Astrocyte of the spinal cord (primary cell): ENCODE measurements at regions not wholly inside any gene's neighbourhood (a gene's known extent, or its start where the extent isn't known, plus 50 kb on each side); places are given as distances from the start of the nearest gene placed in this dataset.

Experiments
- DNase-seq: peaks from one replicate; pipeline ENCODE4 v3.0.0; 2011; ENCODE audit warnings: low read depth, low spot score
- H3K4me3 ChIP-seq: 2 replicates; pipeline ENCODE4 v1.5.1; 2011; ENCODE audit warnings: low read depth, mild to moderate bottlenecking, low read length, moderate library complexity
- CTCF ChIP-seq: IDR thresholded peaks from 2 replicates; pipeline ENCODE4 v1.5.1; 2012; ENCODE audit warnings: low read depth, mild to moderate bottlenecking, low read length, inconsistent platforms
- in situ Hi-C: cut with HindIII; loops from 2 replicates; pipeline ENCODE4 v1.10.0; 2017; ENCODE audit warnings: low sequenced_read_pairs

- peak; percentile 77 for DNase-seq
- H3K4me3 ChIP-seq = no peak overlapping the region
- in situ Hi-C loops = no loop called here
Measured at GRCh38 chr6:157756708-157757429, 66.2 kb upstream of the SNX9 start.

GRCh38 chr6:157757430-157758403 lies 65.3 kb upstream of the SNX9 start:
- DNase-seq = no peak
- no peak overlapping the region for H3K4me3 ChIP-seq
- in situ Hi-C loops = no loop called here
- TF ChIP-seq CTCF = no peak

More at GRCh38 chr6:157756708-157757429, 66.2 kb upstream of the SNX9 start:
- peak; percentile 81 for TF ChIP-seq CTCF

- no peak for TF ChIP-seq CTCF
- no peak for DNase-seq
- in situ Hi-C loops = no loop called here
- no peak overlapping the region for H3K4me3 ChIP-seq
Measured at GRCh38 chr6:157758516-157759023, 64.5 kb upstream of the SNX9 start.

GRCh38 chr6:157759028-157759427 lies 64.0 kb upstream of the SNX9 start:
- no peak overlapping the region for H3K4me3 ChIP-seq
- no peak for TF ChIP-seq CTCF
- in situ Hi-C loops = no loop called here
- DNase-seq = no peak

- no peak overlapping the region for H3K4me3 ChIP-seq
- in situ Hi-C loops = no loop called here
- DNase-seq = no peak
- no peak for TF ChIP-seq CTCF
Measured at GRCh38 chr6:157760137-157760536, 62.9 kb upstream of the SNX9 start.

- H3K4me3 ChIP-seq = no peak overlapping the region
- DNase-seq = peak; percentile 93
- no peak for TF ChIP-seq CTCF
- in situ Hi-C loops = no loop called here
Measured at GRCh38 chr6:157760589-157761330, 62.3 kb upstream of the SNX9 start.
